ENCODE measurements at regions not wholly inside any gene's neighbourhood (a gene's known extent, or its start where the extent isn't known, plus 50 kb on each side); places are given as distances from the start of the nearest gene placed in this dataset.

DNA sequence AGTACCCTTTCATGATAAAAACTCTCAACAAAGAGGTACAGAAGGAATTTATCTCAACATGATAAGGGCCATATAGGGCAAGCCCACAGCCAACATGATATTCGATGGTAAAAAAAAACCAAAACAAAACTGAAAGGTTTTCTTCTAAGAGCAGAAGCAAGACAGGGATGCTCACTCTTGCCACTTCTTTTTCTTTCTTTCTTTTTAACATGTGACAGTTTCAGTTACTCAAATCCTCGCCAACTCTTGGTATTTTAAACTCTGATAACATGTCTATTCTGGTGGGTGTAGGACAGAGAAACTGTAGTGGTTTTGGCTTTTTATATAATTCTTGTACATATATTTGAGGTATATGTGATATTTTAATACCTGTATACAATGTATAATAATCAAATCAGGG is 74.0 kb upstream of the NMNAT3 start:
- no peak for DNase-seq
- intact Hi-C loops (cut with DNase I) = no loop called here

- no peak for DNase-seq
- intact Hi-C loops (cut with DNase I) = no loop called here
These were observed 68.7 kb upstream of the NMNAT3 start for GRCh38 chr3:139746481-139746880.

DNA sequence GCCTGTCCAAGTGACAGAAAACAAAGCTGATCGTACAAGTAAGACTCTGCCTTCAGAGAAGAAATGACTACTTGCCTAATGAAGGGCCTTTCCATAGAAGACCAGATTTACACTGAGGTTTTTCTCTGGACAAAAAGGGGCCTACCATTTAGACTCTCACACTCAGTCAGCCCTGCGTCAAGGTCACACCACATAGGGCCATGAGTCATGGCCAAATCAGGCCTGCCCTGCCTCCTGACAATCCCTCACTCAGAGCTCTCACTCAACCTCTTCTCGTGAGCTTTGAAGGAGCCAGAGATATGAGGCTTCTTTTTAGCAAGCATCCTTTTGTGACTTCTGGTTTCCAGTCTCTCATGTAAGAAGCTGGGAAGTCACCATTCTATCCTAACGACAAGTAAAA is 68.1 kb upstream of the NMNAT3 start:
- intact Hi-C loops (cut with DNase I) = no loop called here
- DNase-seq = no peak

- intact Hi-C loops (cut with DNase I) = no loop called here
- no peak for DNase-seq
These were observed 60.9 kb upstream of the NMNAT3 start for GRCh38 chr3:139738697-139739096.

- intact Hi-C loops (cut with DNase I) = no loop called here
- no peak for DNase-seq
These were observed 60.0 kb upstream of the NMNAT3 start for GRCh38 chr3:139737682-139738361.

DNA sequence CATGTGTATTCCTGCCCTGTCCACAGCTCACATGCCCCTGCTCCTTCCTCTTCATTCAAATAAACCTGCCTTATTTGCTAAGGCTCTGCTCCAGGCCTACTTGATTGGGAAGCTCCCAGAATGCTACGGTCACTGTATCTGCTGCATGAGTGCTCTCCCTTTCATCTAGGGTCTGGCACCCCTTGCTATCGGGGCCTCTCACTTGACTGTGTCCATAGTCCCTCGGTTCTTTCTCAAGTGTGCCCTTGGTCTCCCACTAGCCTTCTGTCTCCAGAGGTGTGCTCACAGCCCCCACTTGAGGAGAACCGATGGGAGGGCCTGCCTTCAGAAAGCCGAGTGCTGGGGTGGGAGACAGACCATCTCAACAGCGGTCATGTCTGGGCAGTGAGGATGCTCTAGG is 57.4 kb upstream of the NMNAT3 start:
- intact Hi-C loops (cut with DNase I) = no loop called here
- DNase-seq = no peak

DNA sequence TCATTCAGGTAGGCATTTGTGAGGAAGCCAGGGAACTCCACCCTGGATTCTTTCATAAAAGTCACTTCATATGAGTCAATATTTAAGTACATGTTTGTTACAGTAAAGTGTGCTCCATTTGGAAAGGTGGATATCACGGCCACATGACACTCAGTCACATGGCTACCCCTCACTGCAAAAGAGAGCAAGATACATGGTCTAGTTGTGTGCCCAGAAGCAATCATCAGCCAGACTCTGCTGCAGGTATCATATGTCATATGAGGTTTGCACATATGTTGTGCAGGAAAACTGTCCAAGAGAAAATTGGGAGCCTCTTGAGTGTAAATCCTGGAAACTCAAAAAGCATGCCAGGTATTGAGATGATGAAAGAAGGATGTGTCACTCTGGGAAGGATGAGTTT is 55.0 kb upstream of the NMNAT3 start:
- DNase-seq = no peak

GRCh38 chr3:139729300-139729699 is 51.5 kb upstream of the NMNAT3 start:
- DNase-seq = no peak
- intact Hi-C loops (cut with DNase I) = no loop called here

More for the DNA sequence above, 55.0 kb upstream of the NMNAT3 start:
- intact Hi-C loops (cut with DNase I) = no loop called here

GRCh38 chr3:139728414-139728813 is 50.6 kb upstream of the NMNAT3 start:
- no peak for DNase-seq
- intact Hi-C loops (cut with DNase I) = no loop called here

Data from head of caudate nucleus (tissue), 42 donors.